NCI-H748 treated with DMSO at 0.1 percent for 48 hours (cell line): ENCODE measurements at regions not wholly inside any gene's neighbourhood (a gene's known extent, or its start where the extent isn't known, plus 50 kb on each side); places are given as distances from the start of the nearest gene placed in this dataset.

Experiments used
- DNase-seq: peaks from one replicate; lab custom pipeline; 2025; lab: John Stamatoyannopoulos, UW

DNA sequence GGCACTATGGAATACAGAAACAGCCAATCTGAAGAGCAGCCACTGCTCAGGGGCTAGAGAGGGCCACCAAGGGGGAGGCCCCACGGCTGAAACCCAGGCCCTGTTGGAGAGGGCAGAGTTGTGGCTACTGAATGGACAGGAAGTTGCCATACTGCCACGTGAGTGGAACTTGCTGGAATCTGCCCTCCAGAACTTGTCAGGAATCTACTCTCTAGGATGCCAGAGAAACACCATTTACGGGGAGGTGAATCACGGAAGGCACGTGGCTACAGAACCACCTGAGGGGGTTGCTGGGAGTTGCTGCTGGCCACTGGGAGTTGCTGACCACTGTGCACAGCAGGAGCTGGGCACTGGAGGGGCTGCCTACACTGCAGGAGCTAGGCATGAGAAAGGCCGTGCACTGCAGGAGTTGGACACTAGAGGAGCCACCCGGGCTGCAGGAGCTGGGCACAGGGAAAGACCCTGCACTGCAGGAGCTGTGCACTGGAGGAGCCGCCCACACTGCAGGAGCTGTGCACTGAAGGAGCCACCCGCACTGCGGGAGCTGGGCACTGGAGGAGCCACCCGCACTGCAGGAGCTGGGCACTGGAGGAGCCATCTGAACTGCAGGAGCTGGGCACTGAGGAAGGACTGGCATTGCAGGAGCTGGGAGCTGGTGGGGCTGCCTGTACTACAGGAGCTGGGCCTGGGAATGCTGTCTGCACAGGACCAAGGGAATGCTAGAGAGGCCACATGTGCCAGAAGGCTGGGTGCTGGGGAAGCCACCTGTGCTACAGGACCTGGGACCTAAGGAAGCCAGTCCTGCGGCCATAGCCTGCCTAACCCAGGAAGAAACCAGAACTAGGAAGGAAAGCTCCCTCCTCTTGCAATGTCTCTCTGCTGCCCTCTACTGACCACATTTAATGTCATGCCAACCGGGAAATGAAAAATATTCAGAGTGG is 343.4 kb downstream of the MATN1 start:
- peak; percentile 47 for DNase-seq

DNA sequence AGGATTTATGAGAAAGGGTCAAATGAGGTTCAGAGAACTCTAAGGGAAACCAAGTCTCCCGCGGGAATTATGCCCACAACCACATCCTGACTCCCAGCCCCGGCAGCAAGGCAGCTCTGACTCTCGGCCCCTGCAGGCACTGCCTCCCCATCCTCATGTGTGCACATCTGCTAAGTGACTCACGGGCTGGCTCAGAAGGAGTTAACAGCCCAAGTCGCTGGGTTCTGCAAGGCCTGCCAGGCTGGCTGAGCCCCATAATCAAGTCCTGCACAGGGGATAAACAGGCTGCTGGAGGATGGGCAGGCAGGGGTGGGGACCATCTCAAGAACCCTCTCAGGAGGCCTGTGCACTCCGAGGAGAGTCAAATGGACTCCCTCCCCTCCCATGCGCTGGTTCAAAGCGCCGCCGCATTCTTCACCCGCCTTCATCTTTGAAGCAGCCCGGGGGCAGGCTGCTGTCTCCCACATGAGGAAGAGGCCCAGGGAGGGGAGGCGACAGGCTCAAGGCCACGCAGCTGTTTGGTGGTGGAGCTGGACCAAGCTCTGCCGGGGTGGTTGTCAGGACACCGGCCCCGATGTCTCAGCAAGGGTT is 344.3 kb downstream of the MATN1 start:
- no peak for DNase-seq

- no peak for DNase-seq
Observed at GRCh38 chr1:30378003-30378596, 345.3 kb downstream of the MATN1 start.

- DNase-seq, result no peak
Observed at GRCh38 chr1:30377230-30378002, 346.0 kb downstream of the MATN1 start.

- DNase-seq, result no peak
Observed at GRCh38 chr1:30376054-30376697, 347.2 kb downstream of the MATN1 start.

GRCh38 chr1:30375156-30375555 is 348.2 kb downstream of the MATN1 start:
- no peak for DNase-seq

GRCh38 chr1:30374400-30375070 is 348.9 kb downstream of the MATN1 start:
- no peak for DNase-seq

GRCh38 chr1:30373471-30374399 is 349.6 kb downstream of the MATN1 start:
- no peak for DNase-seq

- no peak for DNase-seq
Observed at GRCh38 chr1:30372792-30373433, 350.5 kb downstream of the MATN1 start.

DNA sequence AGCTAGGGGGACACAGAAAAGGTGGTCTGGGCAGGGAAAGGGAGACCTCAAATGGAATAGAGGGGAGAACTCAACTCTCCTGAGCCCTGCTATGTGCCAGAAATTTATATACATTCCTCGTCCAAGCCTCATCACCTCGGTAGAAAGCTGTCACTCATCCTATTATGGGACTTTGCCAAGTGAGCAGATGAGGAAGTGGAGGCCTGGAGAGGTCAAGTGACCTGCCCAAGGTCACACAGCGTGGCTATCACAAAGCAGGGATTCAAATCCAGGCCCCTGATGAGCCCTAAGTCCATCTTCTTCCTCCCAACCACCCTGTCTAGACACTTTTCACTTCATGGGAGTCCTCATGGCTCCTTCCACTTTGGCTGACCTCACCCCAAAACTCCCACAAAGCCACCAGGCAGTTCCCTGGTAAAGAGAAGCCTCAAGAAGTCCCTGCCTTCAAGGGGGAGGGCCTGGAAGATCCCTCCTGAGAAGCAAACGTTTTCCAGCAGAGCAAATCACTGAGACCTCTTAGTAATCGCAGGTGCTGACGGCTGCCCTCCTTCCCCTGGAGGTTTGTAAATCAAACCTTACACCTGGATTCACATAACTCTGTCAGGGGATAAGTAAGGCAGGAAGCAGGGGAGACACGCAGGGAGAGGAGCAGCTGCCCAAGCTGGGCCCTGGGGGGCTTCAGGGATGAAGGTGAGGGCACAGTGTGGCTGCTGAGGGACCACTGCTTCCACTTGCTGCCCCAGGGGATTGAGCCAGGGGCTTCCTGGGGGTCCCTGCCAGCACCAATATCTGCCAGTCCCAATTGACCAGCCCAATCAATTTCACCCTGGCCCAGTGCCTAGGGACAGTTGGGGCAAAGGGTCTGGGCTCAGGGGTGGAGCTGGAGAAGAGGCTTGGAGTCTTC is 351.2 kb downstream of the MATN1 start:
- no peak for DNase-seq

DNA sequence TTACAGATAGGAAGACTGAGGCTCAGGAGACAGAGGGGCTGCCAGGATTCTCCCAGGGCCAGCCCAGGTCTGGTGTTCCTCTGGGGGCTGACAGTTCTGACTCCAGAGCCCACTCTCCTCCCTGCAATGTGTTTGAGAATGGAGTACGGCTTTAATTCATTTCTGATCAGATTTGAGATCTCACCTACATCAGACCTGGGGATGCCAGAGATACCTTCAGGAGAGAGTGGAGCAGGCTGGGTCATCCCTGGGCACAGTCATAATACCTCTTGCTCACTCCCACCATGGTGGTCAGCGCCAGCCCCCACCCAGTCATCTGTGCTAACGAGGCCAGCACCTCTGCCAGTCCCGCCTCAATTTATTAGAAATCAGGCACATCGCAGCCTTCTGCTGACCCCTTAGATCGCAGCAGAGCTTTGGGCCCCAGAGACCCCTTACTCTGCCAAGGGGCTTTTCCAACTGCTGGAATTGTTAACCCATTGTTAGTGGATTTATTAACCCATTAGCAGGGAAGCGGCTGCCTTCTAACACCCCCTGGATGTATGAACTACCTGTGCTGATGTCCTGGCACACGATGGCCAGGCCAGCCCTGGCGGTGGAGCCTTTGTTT is 352.1 kb downstream of the MATN1 start:
- DNase-seq, result no peak

GRCh38 chr1:30368651-30369240 is 354.6 kb downstream of the MATN1 start:
- DNase-seq, result no peak

- DNase-seq, result no peak
Observed at GRCh38 chr1:30366911-30367310, 356.5 kb downstream of the MATN1 start.

DNA sequence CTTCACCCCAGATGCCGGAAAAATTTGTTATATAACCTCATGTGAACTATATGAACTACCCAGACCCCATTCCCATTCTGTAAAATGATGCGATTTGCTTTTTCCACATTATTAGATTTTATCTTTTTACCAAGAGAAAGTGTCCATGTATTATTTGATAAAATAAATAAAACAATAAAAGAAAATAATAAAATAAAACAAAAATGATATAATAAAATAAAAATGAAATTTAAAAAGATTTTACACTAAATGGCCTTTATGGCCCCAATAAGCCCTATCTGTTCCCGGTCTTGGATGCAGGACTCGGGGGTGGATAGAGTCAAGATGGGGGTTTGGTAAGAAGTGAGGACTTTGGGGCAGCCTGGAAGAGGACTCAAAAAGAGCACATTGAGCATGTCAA is 357.2 kb downstream of the MATN1 start:
- DNase-seq, result no peak

DNA sequence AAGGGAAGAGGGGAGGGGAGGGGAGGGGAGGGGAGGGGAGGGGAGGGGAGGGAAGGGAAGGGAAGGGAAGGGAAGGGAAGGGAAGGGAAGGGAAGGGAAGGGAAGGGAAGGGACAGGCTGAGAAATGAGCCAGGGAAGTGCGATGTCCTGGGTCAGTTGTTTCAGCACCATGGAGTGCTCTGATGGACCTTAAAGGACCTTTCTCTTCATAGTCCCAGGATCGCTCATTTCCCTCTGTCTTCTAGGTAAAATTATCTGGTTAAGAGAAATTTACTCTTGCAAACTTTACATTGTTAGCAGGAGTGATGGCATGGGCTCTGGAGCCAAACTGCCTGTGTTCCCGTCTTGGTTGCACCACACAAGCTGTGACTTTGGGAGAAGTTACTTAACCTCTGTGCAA is 357.8 kb downstream of the MATN1 start:
- no peak for DNase-seq

DNA sequence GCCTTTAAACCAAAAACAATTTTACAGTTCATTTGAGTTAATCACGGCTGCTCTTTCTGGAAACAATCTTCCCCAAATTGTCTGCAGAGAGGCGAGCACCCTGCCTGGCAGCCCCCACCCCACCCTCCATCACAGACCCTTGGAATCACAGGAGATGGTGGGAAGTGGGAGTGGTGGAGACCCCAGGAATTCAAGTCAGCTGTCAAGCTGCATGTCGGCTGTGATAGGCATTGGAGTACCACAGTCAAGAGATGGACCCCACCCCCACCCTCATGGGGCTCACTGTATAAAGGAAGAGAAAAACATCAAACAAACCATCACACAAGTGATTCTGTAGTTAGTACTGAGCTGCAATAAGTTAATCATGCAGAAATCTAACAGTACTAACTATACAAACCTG is 360.4 kb downstream of the MATN1 start:
- no peak for DNase-seq

DNA sequence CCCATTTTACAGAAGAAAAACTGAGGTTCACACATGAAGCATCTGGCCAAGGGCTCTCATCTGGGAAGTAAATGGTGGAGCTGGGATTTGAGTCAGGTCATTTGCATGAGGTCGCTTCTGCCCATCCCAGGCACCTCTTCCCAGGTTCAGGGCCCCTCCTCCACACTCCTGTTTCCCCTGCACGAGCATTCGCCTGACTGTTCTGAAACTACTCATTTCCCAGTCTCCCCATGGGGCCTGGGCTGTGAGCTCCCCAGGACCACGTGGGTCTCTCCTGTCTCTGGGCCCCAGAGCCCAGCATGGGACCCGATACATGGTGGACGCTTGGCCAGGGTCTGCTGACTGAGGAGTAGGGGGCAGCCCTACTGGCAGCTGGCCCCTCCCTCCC is 360.8 kb downstream of the MATN1 start:
- no peak for DNase-seq
